Right lobe of liver (tissue), 6 donors: ENCODE measurements at regions not wholly inside any gene's neighbourhood (a gene's known extent, or its start where the extent isn't known, plus 50 kb on each side); places are given as distances from the start of the nearest gene placed in this dataset.

Source experiments
- ATAC-seq, 4 donors: fragments of 200-7000 bp; cut with Tn5 transposase; one replicate each; pipeline ENCODE4 v1.9.1; 2020; ENCODE audit warnings: mild to moderate bottlenecking in 4 of 4, moderate library complexity in 4 of 4
- DNase-seq, 3 donors: peaks; one replicate each; pipeline ENCODE4 v3.0.0-alpha.2; 2020
- H3K27ac ChIP-seq, 3 donors: fragments of 200-600 bp; one replicate each; pipeline ENCODE4 v1.8.0; 2022
- H3K27me3 ChIP-seq, 2 donors: fragments of 200-600 bp; one replicate each; pipeline ENCODE4 v1.8.0; 2022
- H3K36me3 ChIP-seq, 4 donors: fragments of 200-600 bp; sonication (generic) in 1 of 4; one replicate each; pipeline versions ENCODE4 v1.5.1 to v1.8.0; 2017 to 2022; ENCODE audit warnings: control low read depth in 1 of 4
- H3K4me1 ChIP-seq, 4 donors: fragments of 200-600 bp; sonication (generic) in 1 of 4; one replicate each; pipeline versions ENCODE4 v1.5.1 to v1.8.0; 2017 to 2022; ENCODE audit warnings: control low read depth in 1 of 4
- H3K4me3 ChIP-seq, 3 donors: fragments of 200-600 bp; one replicate each; pipeline ENCODE4 v1.8.0; 2022
- H3K9me3 ChIP-seq, 4 donors: fragments of 200-600 bp; sonication (generic) in 1 of 4; one replicate each; pipeline versions ENCODE4 v1.5.1 to v1.8.0; 2017 to 2022; ENCODE audit warnings: control low read depth in 1 of 4
- CTCF ChIP-seq, 4 donors: fragments of 200-600 bp in 3 of 4; fragments of 450-650 bp in 1 of 4; IDR thresholded peaks; one replicate each; pipeline versions ENCODE4 v1.5.1 to v1.8.0; 2016 to 2022; ENCODE audit warnings: antibody characterized with exemption in 4 of 4, mild to moderate bottlenecking in 2 of 4
- POLR2A ChIP-seq: fragments of 450-650 bp; IDR thresholded peaks from one replicate; pipeline ENCODE4 v1.6.1; 2017; ENCODE audit warnings: antibody characterized with exemption, mild to moderate bottlenecking
- WGBS: methylation state at CpG from one replicate; pipeline ENCODE4 v1.1.6; 2018; ENCODE audit warnings: low coverage, low lambda C conversion rate; ENCODE audit not compliant: insufficient coverage; ENCODE audit errors: missing lambda C conversion rate; 5-methylcytosine and 5-hydroxymethylcytosine counted together
- intact Hi-C, 2 donors: fragments of 100-400 bp; cut with DNase I; formaldehyde crosslinking; loops; one replicate each; pipeline versions ENCODE4 v1.11.2 to v1.14.1; 2022
- donor health status: DM: no; HTN: yes; CAD: no.
- donor health status: DM: no; HTN: no; CAD: no.
- donor health status: DM: no; HTN: no; CAD: no.
- donor health status: DM: no; HTN: yes; CAD: no.
- donor health status: DM: no; HTN: yes; CAD: no.

- TF ChIP-seq CTCF (IDR thresholded peaks at IDR 0.05) = no peak
- TF ChIP-seq POLR2A = no peak
- Histone ChIP-seq H3K27ac (no peak overlapping the region), H3K9me3 (no peaks in the 10 kb centered on the region), H3K4me1 (peaks cover 0 to 14% (median 3%) of the 10 kb centered on the region in 4 donors), H3K27me3 (no peaks in the 10 kb centered on the region), H3K4me3 (no peak overlapping the region), H3K36me3 (no peaks in the 10 kb centered on the region)
- ATAC-seq (peak; percentile 82 to 98 (median 90)), DNase-seq (no peak)
- whole genome bisulfite sequencing = 21% methylated on average over 1 of the region's 1 CpG
- intact Hi-C loops = no loop called here
Observed at GRCh38 chr20:39784693-39785092, 822.5 kb downstream of the DHX35 start.

GRCh38 chr20:39778847-39779604 lies 816.9 kb downstream of the DHX35 start:
- TF ChIP-seq POLR2A (no peak), CTCF (IDR thresholded peaks at IDR 0.05) (no peak)
- Histone ChIP-seq H3K4me3 (no peak overlapping the region), H3K27ac (no peak overlapping the region), H3K4me1 (peaks cover 0 to 3% (median 0%) of the 10 kb centered on the region in 4 donors), H3K9me3 (no peaks in the 10 kb centered on the region), H3K36me3 (no peaks in the 10 kb centered on the region), H3K27me3 (no peaks in the 10 kb centered on the region)
- DNase-seq = no peak
- no peak for ATAC-seq
- intact Hi-C loops = no loop called here
- WGBS = 53% methylated on average over 5 of the region's 5 CpGs

- Histone ChIP-seq H3K36me3 (no peaks in the 10 kb centered on the region), H3K4me3 (no peak overlapping the region), H3K27me3 (no peaks in the 10 kb centered on the region), H3K9me3 (no peaks in the 10 kb centered on the region), H3K4me1 (peaks cover 0 to 3% (median 0%) of the 10 kb centered on the region in 4 donors), H3K27ac (no peak overlapping the region)
- no peak for DNase-seq
- intact Hi-C loops = no loop called here
- ATAC-seq = no peak
- 55% methylated on average over 2 of the region's 2 CpGs for WGBS
- no peak for TF ChIP-seq CTCF (IDR thresholded peaks at IDR 0.05)
- no peak for TF ChIP-seq POLR2A
Observed at GRCh38 chr20:39778431-39778830, 816.3 kb downstream of the DHX35 start.

GRCh38 chr20:39777610-39778009 lies 815.5 kb downstream of the DHX35 start:
- TF ChIP-seq CTCF (IDR thresholded peaks at IDR 0.05) (no peak), POLR2A (no peak)
- Histone ChIP-seq H3K36me3 (no peaks in the 10 kb centered on the region), H3K9me3 (no peaks in the 10 kb centered on the region), H3K27me3 (no peaks in the 10 kb centered on the region), H3K27ac (no peak overlapping the region), H3K4me3 (no peak overlapping the region), H3K4me1 (peaks cover 0 to 3% (median 0%) of the 10 kb centered on the region in 4 donors)
- DNase-seq (no peak), ATAC-seq (no peak)
- intact Hi-C loops = no loop called here
